NCI-H2081 (cell line): ENCODE measurements at regions not wholly inside any gene's neighbourhood (a gene's known extent, or its start where the extent isn't known, plus 50 kb on each side); places are given as distances from the start of the nearest gene placed in this dataset.

ENCODE experiments used
- DNase-seq, 2 experiments: peaks; one replicate each; lab custom pipeline; 2025; lab: John Stamatoyannopoulos, UW

- no peak for DNase-seq
Observed at GRCh38 chr5:133738271-133738670, 125.9 kb upstream of the FSTL4 start.

DNA sequence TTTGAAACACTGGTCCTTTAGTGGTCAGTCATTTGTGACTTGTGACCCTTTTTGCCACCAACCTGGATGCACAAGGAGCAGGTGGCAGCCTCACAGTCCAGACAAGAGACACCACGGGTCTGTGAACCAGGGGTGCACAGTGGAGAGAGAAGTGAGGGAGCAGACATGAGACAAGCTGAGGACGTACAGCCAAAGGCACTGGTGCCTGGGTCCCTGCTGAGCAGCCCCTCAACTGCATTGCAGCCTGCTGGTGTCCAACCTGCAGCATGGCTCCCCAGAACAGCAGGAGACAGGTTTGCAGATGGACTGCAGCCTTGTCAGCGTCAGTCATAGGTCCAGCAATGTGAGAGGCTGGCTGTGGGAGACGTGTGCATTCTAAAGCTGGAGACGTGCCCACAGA lies 124.2 kb upstream of the FSTL4 start:
- DNase-seq, result no peak

DNA sequence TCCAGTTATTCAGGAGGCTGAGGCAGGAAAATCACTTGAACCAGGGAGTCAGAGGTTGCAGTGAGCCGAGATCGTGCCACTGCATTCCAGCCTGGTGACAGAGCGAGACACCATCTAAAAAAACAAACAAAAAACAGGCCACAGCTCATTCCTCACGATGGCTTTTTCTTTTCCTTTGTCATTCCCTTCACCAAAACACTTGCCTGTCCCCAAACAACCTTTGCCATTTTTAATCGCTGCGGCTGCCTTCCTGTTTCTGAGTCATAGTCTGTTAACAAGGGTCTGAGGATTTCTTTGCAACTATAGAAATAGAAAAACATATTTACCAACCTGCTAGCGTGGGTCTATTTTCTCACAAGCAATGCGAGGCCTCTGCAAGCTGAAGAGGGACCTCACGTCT lies 123.0 kb upstream of the FSTL4 start:
- DNase-seq, result no peak

DNA sequence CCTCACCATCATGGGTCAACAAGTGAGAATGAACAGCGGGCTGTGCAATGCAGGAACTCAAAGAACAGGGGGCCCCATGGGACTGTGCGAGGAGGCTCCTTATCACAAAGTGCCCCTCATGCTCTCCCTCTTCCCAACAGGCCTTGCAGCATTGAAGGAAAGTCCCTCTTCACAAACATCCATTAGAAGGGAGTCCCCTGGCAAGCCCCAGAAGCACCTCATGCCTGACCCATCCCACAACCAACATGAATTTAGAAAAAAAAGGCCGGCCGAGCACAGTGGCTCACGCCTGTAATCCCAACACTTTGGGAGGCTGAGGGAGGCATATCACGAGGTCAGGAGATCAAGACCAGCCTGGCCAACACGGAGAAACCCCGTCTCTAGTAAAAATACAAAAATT lies 122.6 kb upstream of the FSTL4 start:
- no peak for DNase-seq

DNA sequence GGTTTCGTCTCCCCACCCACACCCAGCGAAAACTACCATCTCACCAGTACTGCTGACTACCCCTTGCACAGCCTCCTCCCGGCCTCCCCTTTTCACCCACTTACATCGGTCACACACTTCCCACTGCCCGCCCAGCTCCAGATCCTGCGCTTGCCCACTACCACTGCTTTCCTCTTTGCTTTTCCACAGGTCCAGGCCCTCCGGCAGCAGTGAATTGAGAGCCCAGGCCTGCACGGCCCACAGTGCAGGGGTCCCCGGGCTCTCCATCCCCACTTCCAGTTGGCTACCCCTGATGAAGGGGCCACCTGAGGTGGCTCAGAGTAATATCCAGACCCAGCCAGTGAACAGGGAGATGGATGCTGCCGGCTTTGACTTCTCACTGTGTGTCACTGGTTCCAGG lies 120.2 kb upstream of the FSTL4 start:
- no peak for DNase-seq

DNA sequence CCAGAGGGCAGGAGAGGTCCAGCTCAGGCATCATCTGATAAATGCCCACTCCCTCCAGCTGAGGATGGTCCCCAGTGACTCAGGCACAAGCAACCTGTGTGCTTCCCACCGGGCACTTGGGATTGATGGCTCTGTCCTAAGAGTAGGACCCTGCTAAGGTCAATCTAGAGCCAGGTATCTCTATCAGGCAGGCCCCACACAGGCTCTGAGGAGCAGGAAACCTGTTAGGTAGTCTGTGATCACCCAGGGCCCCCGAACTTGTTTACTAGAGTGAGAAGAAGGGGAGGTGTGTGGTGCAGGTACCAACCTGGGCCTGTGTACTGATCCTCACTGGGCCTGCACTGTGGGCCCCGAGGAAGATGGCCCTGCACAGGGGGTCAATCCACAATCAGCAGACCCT lies 119.6 kb upstream of the FSTL4 start:
- DNase-seq, result no peak

DNA sequence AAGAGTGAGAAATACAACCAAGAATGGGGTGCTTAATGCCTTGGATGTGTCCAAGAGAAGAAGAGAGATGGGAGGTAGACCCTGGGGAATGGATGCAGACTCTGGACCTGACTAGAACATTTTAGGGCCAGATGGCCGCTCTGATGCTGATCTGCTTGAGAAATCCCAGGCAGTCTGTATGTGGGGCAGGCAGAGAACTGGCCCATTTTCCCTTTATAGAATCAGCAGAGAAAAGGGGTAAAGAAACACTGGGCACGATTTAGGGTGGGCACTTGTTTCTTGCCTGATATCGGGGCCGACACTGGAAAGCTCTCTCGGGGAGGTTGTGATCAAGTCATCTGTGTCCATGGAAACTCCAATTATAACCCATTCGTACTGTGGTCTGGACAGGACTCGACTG lies 118.5 kb upstream of the FSTL4 start:
- DNase-seq, result no peak

DNA sequence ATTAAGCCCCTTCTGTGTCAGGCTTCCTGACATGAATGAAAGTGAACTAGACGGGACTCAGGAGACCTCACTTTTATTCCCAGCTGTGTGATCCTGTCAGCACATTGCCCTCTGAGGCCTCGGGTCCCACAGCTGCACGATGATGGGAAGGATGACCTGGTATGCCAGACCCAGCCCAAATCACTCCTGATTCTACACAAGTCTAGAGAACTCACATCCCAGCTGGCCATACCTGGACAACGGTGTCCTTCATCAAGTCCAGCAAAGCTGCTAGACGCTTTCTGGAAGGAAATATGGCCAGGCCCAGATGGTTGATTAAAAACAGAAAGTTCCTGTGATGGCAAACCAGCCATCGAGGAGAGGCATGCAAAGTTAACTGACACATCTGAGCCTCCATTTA lies 118.0 kb upstream of the FSTL4 start:
- DNase-seq, result no peak

DNA sequence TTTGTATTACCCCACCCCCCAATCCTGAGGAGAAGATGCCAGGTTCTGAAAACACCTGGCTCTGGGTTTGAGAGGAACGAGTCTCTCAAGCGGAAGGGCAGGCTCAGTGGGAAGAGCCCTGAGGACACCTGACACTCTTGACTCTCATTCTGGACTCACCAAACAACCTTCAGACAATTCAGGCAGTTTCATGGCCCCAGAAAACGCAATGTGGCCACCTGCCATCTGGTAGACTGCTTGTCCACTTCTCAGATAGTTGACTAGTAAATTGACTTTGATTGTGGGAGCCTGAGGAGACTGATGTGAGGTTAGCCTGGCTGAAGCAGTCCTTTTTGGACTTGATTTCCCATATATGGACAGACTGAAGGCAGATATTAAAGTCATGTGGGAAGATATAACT lies 117.5 kb upstream of the FSTL4 start:
- DNase-seq, result no peak

GRCh38 chr5:133728475-133728874 lies 116.1 kb upstream of the FSTL4 start:
- DNase-seq, result no peak

DNA sequence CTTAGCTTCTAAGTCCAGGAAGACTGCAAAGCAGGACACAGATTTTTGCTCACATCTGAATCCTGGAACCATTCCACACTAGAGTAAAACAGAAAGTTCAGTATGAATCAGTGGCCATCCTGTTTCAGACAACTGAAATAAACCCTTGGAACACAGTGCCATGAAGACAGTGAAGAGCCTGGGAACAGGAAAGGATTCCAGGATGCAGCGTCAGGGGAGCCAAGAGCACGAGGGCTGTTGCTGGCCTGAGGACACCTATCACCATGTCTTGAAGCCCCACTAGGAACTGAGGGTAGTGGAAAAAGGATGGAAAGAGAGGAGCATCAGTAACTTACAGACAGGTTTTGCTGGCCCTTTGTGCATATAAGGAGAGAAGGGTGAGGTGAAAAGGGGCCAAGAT lies 115.3 kb upstream of the FSTL4 start:
- no peak for DNase-seq

DNA sequence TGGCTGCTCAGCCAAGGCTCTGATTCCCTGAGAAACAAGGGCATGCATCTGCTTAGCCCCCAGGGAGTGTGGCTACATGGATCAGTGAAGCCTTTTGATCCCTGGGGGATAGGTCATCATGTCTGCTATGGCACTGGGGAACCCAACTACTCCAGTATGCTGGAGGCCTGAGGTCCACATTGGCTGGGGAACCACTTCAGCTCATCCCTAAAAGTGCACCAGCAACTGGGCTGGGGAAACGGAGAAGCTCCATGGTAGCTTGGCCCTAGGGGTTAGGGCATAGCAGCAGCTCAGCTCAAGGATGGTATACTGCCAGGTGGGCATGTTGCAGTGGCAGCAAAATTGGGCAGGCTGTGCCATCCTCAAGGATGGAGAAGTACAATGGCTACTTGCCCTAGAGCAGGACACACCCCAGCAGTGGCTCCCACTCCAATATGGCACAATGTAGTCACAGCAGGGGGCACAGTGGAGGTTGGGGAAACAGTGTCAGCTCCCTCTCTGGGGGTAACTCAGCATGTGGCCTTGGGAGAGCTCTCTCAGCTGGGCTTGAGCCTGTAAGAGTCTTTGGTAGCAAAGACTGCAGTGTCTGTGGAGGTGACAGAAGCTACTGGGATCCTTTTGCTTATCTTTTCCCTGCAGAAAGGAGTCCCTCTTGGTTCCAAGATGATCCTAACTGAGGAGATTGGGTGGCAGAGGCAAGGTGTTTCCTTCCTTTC lies 111.5 kb upstream of the FSTL4 start:
- no peak for DNase-seq

GRCh38 chr5:133723126-133723525 lies 110.8 kb upstream of the FSTL4 start:
- DNase-seq, result no peak

- DNase-seq, result no peak
Observed at GRCh38 chr5:133721365-133721764, 109.0 kb upstream of the FSTL4 start.

- DNase-seq, result no peak
Observed at GRCh38 chr5:133718457-133718856, 106.1 kb upstream of the FSTL4 start.

DNA sequence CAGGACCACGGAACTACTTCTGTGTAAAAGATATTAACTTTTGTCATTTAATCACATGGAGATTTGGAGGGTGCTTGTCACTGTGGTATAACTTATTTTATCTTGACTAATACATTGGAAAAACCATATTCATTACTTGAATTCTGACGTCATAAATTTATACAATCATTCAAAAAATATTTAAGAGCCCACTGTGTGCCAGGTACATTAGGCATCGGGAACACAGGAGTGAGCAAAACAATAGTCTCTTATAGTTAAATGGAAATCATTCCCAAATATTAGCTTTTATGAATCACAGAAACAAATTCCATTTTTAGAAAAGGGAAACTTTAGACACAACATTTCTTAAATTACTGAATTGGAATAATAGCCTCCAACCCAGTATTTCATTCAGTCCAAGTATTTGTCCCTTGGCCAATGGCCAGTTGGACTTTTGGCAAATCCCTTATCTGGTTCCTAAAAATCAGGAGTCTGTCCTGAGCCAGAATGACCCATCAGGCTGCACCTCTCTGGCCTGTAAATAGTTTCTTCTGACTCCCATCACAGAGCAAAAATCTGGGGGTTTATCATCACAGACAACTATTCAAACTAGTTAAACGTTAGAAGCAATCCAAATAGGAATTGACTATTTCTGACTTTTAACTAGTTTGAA lies 104.3 kb upstream of the FSTL4 start:
- no peak for DNase-seq

DNA sequence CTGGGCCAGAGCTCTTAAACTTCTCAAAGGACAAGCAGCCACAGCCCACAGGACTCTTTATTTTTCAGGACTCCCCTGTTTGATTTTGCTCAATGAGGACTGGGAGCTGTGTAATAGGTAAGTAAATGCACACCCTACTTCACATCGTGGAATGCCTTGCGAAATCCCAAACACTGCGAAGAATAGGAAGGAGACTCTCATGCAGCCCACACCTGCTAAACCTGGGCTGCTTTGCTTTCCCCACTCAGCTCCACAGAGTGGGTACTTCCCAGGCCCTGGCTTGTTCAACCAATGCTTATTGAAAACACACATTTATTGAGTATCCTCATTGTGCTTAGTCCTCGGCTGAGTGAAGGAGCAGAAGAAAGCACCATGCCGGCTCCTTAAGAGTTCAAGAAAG lies 103.3 kb upstream of the FSTL4 start:
- no peak for DNase-seq

DNA sequence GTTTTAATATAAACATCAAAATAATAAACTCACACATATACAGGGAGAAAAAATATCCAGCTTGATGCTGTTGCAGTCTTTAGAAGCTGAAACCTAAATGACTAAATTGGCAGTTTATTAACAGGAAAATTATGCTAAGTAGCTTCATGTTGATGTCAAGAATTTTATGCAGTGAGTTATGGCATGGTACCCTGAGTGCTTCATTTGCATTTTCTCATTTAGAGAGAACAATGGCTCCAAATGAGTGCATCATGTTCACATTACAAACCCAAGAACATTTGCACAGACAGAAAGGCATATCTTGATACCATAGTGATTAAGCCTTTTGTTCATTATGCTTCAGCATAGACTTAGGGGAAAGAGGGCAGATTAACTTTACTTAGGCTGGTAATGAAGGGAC lies 102.9 kb upstream of the FSTL4 start:
- DNase-seq, result no peak

GRCh38 chr5:133714161-133714915 lies 102.0 kb upstream of the FSTL4 start:
- DNase-seq, result no peak

DNA sequence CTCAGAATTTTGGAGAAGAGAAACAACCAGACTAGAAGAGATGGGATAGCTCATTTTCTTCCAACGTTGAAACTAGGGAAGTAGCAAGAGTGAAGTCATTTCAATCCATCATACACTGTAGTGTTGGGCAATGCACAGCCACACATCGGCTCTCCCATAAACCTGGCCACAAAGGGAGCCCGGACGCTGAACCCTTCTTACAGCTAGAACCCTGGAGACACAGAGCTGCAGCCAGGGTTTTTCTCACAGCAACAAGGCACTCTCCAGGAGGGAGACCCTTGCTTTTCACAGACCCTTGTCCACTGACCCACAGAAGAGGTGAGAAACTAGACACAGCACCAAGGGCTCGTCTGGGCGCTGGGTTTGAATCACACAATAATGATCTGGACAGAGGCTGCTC lies 101.4 kb upstream of the FSTL4 start:
- no peak for DNase-seq

GRCh38 chr5:133713209-133713608 lies 100.9 kb upstream of the FSTL4 start:
- no peak for DNase-seq

DNA sequence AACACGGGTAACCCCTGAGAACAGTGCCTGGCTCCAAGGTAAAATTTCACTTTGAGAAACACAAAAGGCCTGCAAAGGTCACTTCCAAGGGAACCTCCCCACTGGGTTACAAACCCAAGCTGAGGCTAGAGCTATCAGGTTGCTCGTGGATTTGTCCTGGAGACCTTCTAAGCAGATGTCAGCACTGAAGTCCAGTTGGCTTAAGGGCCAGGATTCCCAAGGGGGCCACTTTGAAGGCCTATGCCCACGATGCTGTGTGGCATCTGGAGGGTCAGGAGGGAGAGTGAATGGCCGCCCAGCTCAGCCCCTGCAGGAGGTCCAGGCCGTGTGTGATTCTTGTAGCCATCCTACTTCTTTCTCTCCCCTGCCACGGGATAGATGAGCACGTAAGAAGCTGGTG lies 100.2 kb upstream of the FSTL4 start:
- DNase-seq, result no peak

DNA sequence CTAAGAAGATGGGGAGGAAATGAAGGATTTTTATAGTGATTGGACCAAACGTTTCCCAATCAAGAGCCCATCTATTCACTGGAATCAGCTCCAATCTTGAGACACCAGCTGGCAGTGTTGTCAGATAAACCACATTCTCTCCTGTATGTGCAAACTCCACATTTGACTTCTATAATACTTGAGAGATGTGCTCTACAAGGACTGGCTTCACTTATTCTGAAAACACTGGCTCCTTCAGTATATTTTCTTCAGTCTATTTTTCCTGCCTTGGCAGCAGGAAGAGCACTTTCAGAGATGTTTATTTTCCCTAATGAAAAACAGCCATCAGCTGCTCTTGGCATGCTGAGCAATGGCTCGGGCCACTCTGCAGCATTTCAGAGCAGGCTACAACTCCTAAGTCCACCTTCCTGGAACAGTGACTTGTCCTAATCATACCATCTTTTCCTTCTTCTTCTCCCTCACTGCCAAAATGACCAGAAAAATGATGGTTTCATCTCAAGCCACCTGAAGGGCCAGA lies 96.9 kb upstream of the FSTL4 start:
- DNase-seq, result no peak
